Loucy (cell line): ENCODE measurements at regions not wholly inside any gene's neighbourhood (a gene's known extent, or its start where the extent isn't known, plus 50 kb on each side); places are given as distances from the start of the nearest gene placed in this dataset.

ENCODE experiments used
- H2AFZ ChIP-seq: fragments of 200-600 bp; sonication (generic); 2 replicates; pipeline ENCODE4 v1.6.0; 2016; ENCODE audit warnings: antibody characterized with exemption, mild to moderate bottlenecking, low read length, moderate library complexity
- H3F3A ChIP-seq: fragments of 200-600 bp; 2 replicates; pipeline ENCODE4 v1.6.0; 2016; ENCODE audit warnings: antibody characterized with exemption, low read depth, mild to moderate bottlenecking
- H3K27me3 ChIP-seq: fragments of 200-600 bp; sonication (generic); 2 replicates; pipeline ENCODE4 v1.6.1; 2014; ENCODE audit warnings: low read length, mild to moderate bottlenecking; ENCODE audit not compliant: insufficient read depth, poor library complexity, severe bottlenecking
- H3K36me3 ChIP-seq: fragments of 200-600 bp; sonication (generic); 2 replicates; pipeline ENCODE4 v1.6.1; 2016; ENCODE audit warnings: low read length; ENCODE audit not compliant: insufficient read depth
- H3K4me1 ChIP-seq: fragments of 200-600 bp; sonication (generic); 2 replicates; pipeline ENCODE4 v1.5.1; 2014; ENCODE audit warnings: low read length, mild to moderate bottlenecking; ENCODE audit not compliant: insufficient read depth, poor library complexity, severe bottlenecking
- H3K4me2 ChIP-seq: fragments of 200-600 bp; sonication (generic); 2 replicates; pipeline ENCODE4 v1.6.0; 2014; ENCODE audit warnings: antibody characterized with exemption, low read length, low read depth, mild to moderate bottlenecking; ENCODE audit not compliant: poor library complexity, severe bottlenecking
- H3K4me3 ChIP-seq: fragments of 200-600 bp; sonication (generic); 2 replicates; pipeline ENCODE4 v1.5.1; 2014; ENCODE audit warnings: low read length, mild to moderate bottlenecking, mixed read lengths; ENCODE audit not compliant: poor library complexity, severe bottlenecking
- H3K79me2 ChIP-seq: fragments of 200-600 bp; sonication (generic); 2 replicates; pipeline ENCODE4 v1.6.1; 2014; ENCODE audit warnings: low read length; ENCODE audit not compliant: insufficient read depth
- H3K9ac ChIP-seq: fragments of 200-600 bp; sonication (generic); 2 replicates; pipeline ENCODE4 v1.6.0; 2014; ENCODE audit warnings: mild to moderate bottlenecking, low read depth, low read length, moderate library complexity; ENCODE audit not compliant: poor library complexity, severe bottlenecking
- H3K9me2 ChIP-seq: fragments of 200-600 bp; sonication (generic); replicated peaks from 2 replicates; pipeline ENCODE4 v1.6.1; 2016; ENCODE audit warnings: low read depth, low read length, mixed read lengths
- H3K9me3 ChIP-seq: fragments of 200-600 bp; sonication (generic); 2 replicates; pipeline ENCODE4 v1.6.1; 2014; ENCODE audit warnings: mild to moderate bottlenecking, antibody characterized with exemption, low read length, low read depth; ENCODE audit not compliant: insufficient read depth
- H4K20me1 ChIP-seq: fragments of 200-600 bp; sonication (generic); 2 replicates; pipeline ENCODE4 v1.6.0; 2014; ENCODE audit warnings: antibody characterized with exemption, low read length, mild to moderate bottlenecking; ENCODE audit not compliant: insufficient read depth, poor library complexity, severe bottlenecking
- CTCF ChIP-seq: fragments of 200-600 bp; sonication (generic); conservative IDR thresholded peaks from 2 replicates; pipeline ENCODE4 v1.5.1; 2014; ENCODE audit warnings: mild to moderate bottlenecking, antibody characterized with exemption, low read length
- EZH2phosphoT487 ChIP-seq: fragments of 200-600 bp; IDR thresholded peaks from 2 replicates; pipeline ENCODE4 v1.6.1; 2018; ENCODE audit warnings: antibody characterized with exemption, mild to moderate bottlenecking, moderate library complexity, borderline replicate concordance

- no peaks in the 10 kb centered on the region for H3K9me2 ChIP-seq
- no peaks in the 10 kb centered on the region for H3F3A ChIP-seq
- H3K27me3 ChIP-seq = no peaks in the 10 kb centered on the region
- no peaks in the 10 kb centered on the region for H3K36me3 ChIP-seq
- no peaks in the 10 kb centered on the region for H3K79me2 ChIP-seq
- H2AFZ ChIP-seq = no peak overlapping the region
- H4K20me1 ChIP-seq = no peaks in the 10 kb centered on the region
- H3K9ac ChIP-seq = no peak overlapping the region
- no peak overlapping the region for H3K4me2 ChIP-seq
- H3K4me1 ChIP-seq = no peaks in the 10 kb centered on the region
- TF ChIP-seq EZH2phosphoT487 (no peak), CTCF (no peak)
- H3K4me3 ChIP-seq = no peak overlapping the region
- no peaks in the 10 kb centered on the region for H3K9me3 ChIP-seq
These were observed 94.6 kb upstream of the TNPO1 start for GRCh38 chr5:72721844-72722243.

- Histone ChIP-seq H3K36me3 (no peaks in the 10 kb centered on the region), H3K9me3 (no peaks in the 10 kb centered on the region), H3F3A (no peaks in the 10 kb centered on the region), H2AFZ (no peak overlapping the region), H3K27me3 (no peaks in the 10 kb centered on the region), H3K9ac (no peak overlapping the region), H3K4me1 (no peaks in the 10 kb centered on the region), H3K79me2 (no peaks in the 10 kb centered on the region), H4K20me1 (no peaks in the 10 kb centered on the region), H3K9me2 (no peaks in the 10 kb centered on the region), H3K4me3 (no peak overlapping the region), H3K4me2 (no peak overlapping the region)
- no peak for TF ChIP-seq CTCF
These were observed 96.3 kb upstream of the TNPO1 start for GRCh38 chr5:72720205-72720604.

GRCh38 chr5:72711351-72711750, 105.1 kb upstream of the TNPO1 start:
- no peak for TF ChIP-seq CTCF
- no peak for TF ChIP-seq EZH2phosphoT487
- Histone ChIP-seq H3K4me3 (no peak overlapping the region), H3K36me3 (no peaks in the 10 kb centered on the region)

More at GRCh38 chr5:72711351-72711750, 105.1 kb upstream of the TNPO1 start:
- H3K4me2 ChIP-seq = no peak overlapping the region
- H3K79me2 ChIP-seq = no peaks in the 10 kb centered on the region
- H2AFZ ChIP-seq = no peak overlapping the region
- H4K20me1 ChIP-seq = no peaks in the 10 kb centered on the region
- H3F3A ChIP-seq = no peaks in the 10 kb centered on the region
- no peaks in the 10 kb centered on the region for H3K27me3 ChIP-seq
- H3K4me1 ChIP-seq = no peaks in the 10 kb centered on the region
- no peak overlapping the region for H3K9ac ChIP-seq
- H3K9me3 ChIP-seq = no peaks in the 10 kb centered on the region; the same call in 1 of the 2 replicates
- H3K9me2 ChIP-seq = no peaks in the 10 kb centered on the region
